PC-3 (cell line): ENCODE measurements at regions not wholly inside any gene's neighbourhood (a gene's known extent, or its start where the extent isn't known, plus 50 kb on each side); places are given as distances from the start of the nearest gene placed in this dataset.

Source experiments
- ATAC-seq: fragments of 200-7000 bp; cut with Tn5 transposase; 2 replicates; pipeline ENCODE4 v1.9.1; 2020; ENCODE audit warnings: mild to moderate bottlenecking, moderate library complexity
- BruUV-seq: library from RNA; stranded (reverse); fragments of 400-500 nt; replicated peaks from 2 replicates; lab custom pipeline; 2021; lab: Mats Ljungman, UMichigan
- CTCF ChIA-PET: fragments of 300-600 bp; sonication (Branson Sonifier 250); formaldehyde crosslinking; loops from one replicate; lab custom pipeline; 2022; ENCODE audit warnings: antibody characterized with exemption; lab: Charles Lee
- POLR2A ChIA-PET: fragments of 300-600 bp; sonication (Branson Sonifier 250); formaldehyde crosslinking; loops from one replicate; lab custom pipeline; 2022; ENCODE audit warnings: antibody characterized with exemption; ENCODE audit not compliant: unreplicated experiment; lab: Charles Lee
- DNase-seq: peaks from one replicate; pipeline ENCODE4 v3.0.0-alpha.2; 2015
- H2AFZ ChIP-seq: fragments of 300-600 bp; sonication (generic); 2 replicates; pipeline ENCODE4 v1.6.0; 2016; ENCODE audit warnings: antibody characterized with exemption, low read length
- H3F3A ChIP-seq: fragments of 300-600 bp; sonication (generic); one replicate; pipeline ENCODE4 v1.6.0; 2017; ENCODE audit warnings: antibody characterized with exemption, low read length, control low read depth, mild to moderate bottlenecking; ENCODE audit not compliant: unreplicated experiment
- H3K27ac ChIP-seq: fragments of 300-600 bp; sonication (generic); 2 replicates; pipeline ENCODE4 v1.5.1; 2016; ENCODE audit warnings: mild to moderate bottlenecking, low read length
- H3K27me3 ChIP-seq: fragments of 300-600 bp; sonication (generic); 2 replicates; pipeline ENCODE4 v1.6.1; 2016; ENCODE audit warnings: low read length, mixed read lengths
- H3K36me3 ChIP-seq: fragments of 300-600 bp; sonication (generic); 2 replicates; pipeline ENCODE4 v1.6.1; 2016; ENCODE audit warnings: low read depth, mixed run types, low read length, mixed read lengths
- H3K4me1 ChIP-seq: fragments of 300-600 bp; sonication (generic); 2 replicates; pipeline ENCODE4 v1.5.1; 2016; ENCODE audit warnings: low read length; ENCODE audit not compliant: insufficient read depth
- H3K4me2 ChIP-seq: fragments of 300-600 bp; sonication (generic); 2 replicates; pipeline ENCODE4 v1.6.0; 2016; ENCODE audit warnings: low read length
- H3K4me3 ChIP-seq: fragments of 300-600 bp; sonication (generic); 2 replicates; pipeline ENCODE4 v1.5.1; 2016; ENCODE audit warnings: mild to moderate bottlenecking, low read length, mixed read lengths
- H3K79me2 ChIP-seq: fragments of 300-600 bp; sonication (generic); 2 replicates; pipeline ENCODE4 v1.6.1; 2017; ENCODE audit warnings: low read length, mixed read lengths
- H3K9ac ChIP-seq: fragments of 300-600 bp; sonication (generic); 2 replicates; pipeline ENCODE4 v1.6.0; 2016; ENCODE audit warnings: mild to moderate bottlenecking, low read length
- H3K9me2 ChIP-seq: fragments of 300-600 bp; sonication (generic); replicated peaks from 2 replicates; pipeline ENCODE4 v1.6.1; 2016; ENCODE audit warnings: mixed run types, low read length, mixed read lengths
- H3K9me3 ChIP-seq: fragments of 300-600 bp; sonication (generic); 2 replicates; pipeline ENCODE4 v1.6.1; 2016; ENCODE audit warnings: low read length, mixed read lengths
- H4K20me1 ChIP-seq: fragments of 300-600 bp; sonication (generic); 2 replicates; pipeline ENCODE4 v1.6.1; 2016; ENCODE audit warnings: low read length, mixed read lengths
- CTCF ChIP-seq: fragments of 300-600 bp; sonication (generic); conservative IDR thresholded peaks from 2 replicates; pipeline ENCODE4 v1.5.1; 2017; ENCODE audit warnings: antibody characterized with exemption, low read depth, mild to moderate bottlenecking, low read length
- EZH2 ChIP-seq: fragments of 300-600 bp; sonication (generic); IDR thresholded peaks from one replicate; pipeline ENCODE4 v1.6.1; 2017; ENCODE audit warnings: antibody characterized with exemption, mild to moderate bottlenecking, low read length; ENCODE audit not compliant: unreplicated experiment
- EZH2phosphoT487 ChIP-seq: fragments of 300-600 bp; sonication (generic); IDR thresholded peaks from 2 replicates; pipeline ENCODE4 v1.6.1; 2018; ENCODE audit warnings: mild to moderate bottlenecking, antibody characterized with exemption, low read length, borderline replicate concordance
- intact Hi-C: fragments of 100-400 bp; cut with micrococcal nuclease; formaldehyde crosslinking; loops from 2 replicates; pipeline ENCODE4 v1.9.0; 2023

- Histone ChIP-seq H3K4me3 (no peak overlapping the region), H3K4me1 (no peaks in the 10 kb centered on the region), H3K4me2 (no peak overlapping the region), H3K9ac (no peak overlapping the region), H3K9me3 (no peaks in the 10 kb centered on the region), H4K20me1 (no peaks in the 10 kb centered on the region), H3K79me2 (no peaks in the 10 kb centered on the region), H2AFZ (no peak overlapping the region), H3K9me2 (no peaks in the 10 kb centered on the region), H3F3A (no peaks in the 10 kb centered on the region), H3K27ac (no peak overlapping the region), H3K27me3 (no peaks in the 10 kb centered on the region), H3K36me3 (no peaks in the 10 kb centered on the region)
- CTCF ChIA-PET: no interaction called here
- POLR2A ChIA-PET: no interaction called here
- TF ChIP-seq CTCF (no peak), EZH2phosphoT487 (no peak), EZH2 (no peak)
- ATAC-seq (no peak), DNase-seq (no peak)
- intact Hi-C loops: loop anchor here (10.0 kb wide), 2 partner anchors 166 to 274 kb away; no protein-coding TSS in a partner anchor
- no TSS peak for BruUV-seq
These were observed 110.5 kb upstream of the NYAP2 start for GRCh38 chr2:225288986-225289385.

GRCh38 chr2:225282858-225283710 lies 116.4 kb upstream of the NYAP2 start:
- no peak overlapping the region for H3K4me3 ChIP-seq
- no peaks in the 10 kb centered on the region for H3K9me3 ChIP-seq
- CTCF ChIA-PET: interaction anchor here (0.6 to 0.7 kb wide), 2 partner anchors 83 to 235 kb away, joined by 3 read pairs; no protein-coding TSS in a partner anchor
- H3F3A ChIP-seq: no peaks in the 10 kb centered on the region
- DNase-seq (peak; percentile 75), ATAC-seq (peak; percentile 79)
- peak; percentile 84 for TF ChIP-seq CTCF
- TF ChIP-seq EZH2: no peak
- POLR2A ChIA-PET: no interaction called here
- H3K9me2 ChIP-seq: no peaks in the 10 kb centered on the region
- H3K27ac ChIP-seq: no peak overlapping the region
- no peaks in the 10 kb centered on the region for H3K79me2 ChIP-seq
- H3K4me1 ChIP-seq: peaks cover 9% of the 10 kb centered on the region
- no peak overlapping the region for H2AFZ ChIP-seq
- no TSS peak for BruUV-seq
- H3K36me3 ChIP-seq: no peaks in the 10 kb centered on the region
- H3K27me3 ChIP-seq: no peaks in the 10 kb centered on the region
- intact Hi-C loops: loop anchor here (1.0 to 10.0 kb wide), 4 partner anchors 159 to 377 kb away; no protein-coding TSS in a partner anchor
- H4K20me1 ChIP-seq: no peaks in the 10 kb centered on the region
- no peak overlapping the region for H3K9ac ChIP-seq
- peak overlapping the region; percentile 12 for H3K4me2 ChIP-seq

GRCh38 chr2:225276207-225276606 lies 123.3 kb upstream of the NYAP2 start:
- ATAC-seq: no peak
- H2AFZ ChIP-seq: no peak overlapping the region
- no TSS peak for BruUV-seq

More at GRCh38 chr2:225276207-225276606, 123.3 kb upstream of the NYAP2 start:
- no peaks in the 10 kb centered on the region for H3F3A ChIP-seq
- no peak for DNase-seq
- no peaks in the 10 kb centered on the region for H3K9me3 ChIP-seq
- H3K27me3 ChIP-seq: no peaks in the 10 kb centered on the region
- H3K27ac ChIP-seq: no peak overlapping the region
- H3K4me2 ChIP-seq: no peak overlapping the region
- H3K36me3 ChIP-seq: no peaks in the 10 kb centered on the region
- no peak for TF ChIP-seq EZH2
- no peak for TF ChIP-seq EZH2phosphoT487
- no peak for TF ChIP-seq CTCF
- H4K20me1 ChIP-seq: no peaks in the 10 kb centered on the region
- POLR2A ChIA-PET: no interaction called here
- intact Hi-C loops: no loop called here
- H3K9me2 ChIP-seq: no peaks in the 10 kb centered on the region
- no peak overlapping the region for H3K4me3 ChIP-seq
- H3K9ac ChIP-seq: no peak overlapping the region
- no peaks in the 10 kb centered on the region for H3K79me2 ChIP-seq
- CTCF ChIA-PET: no interaction called here
- H3K4me1 ChIP-seq: peaks cover 12% of the 10 kb centered on the region
